Activated naive CD8-positive, alpha-beta T cell (primary cell): ENCODE measurements at regions not wholly inside any gene's neighbourhood (a gene's known extent, or its start where the extent isn't known, plus 50 kb on each side); places are given as distances from the start of the nearest gene placed in this dataset.
"Not testable (repeated sequence)": the region's sequence is repeated elsewhere in the genome, so short reads cannot be mapped to it uniquely, and the experiment has no call there.

Source experiments
- H3K27ac Mint-ChIP-seq: one replicate; pipeline ENCODE4 v1.8.0; 2021; ENCODE audit warnings: mixed read lengths
- H3K27me3 Mint-ChIP-seq: one replicate; pipeline ENCODE4 v1.8.0; 2021; ENCODE audit warnings: mixed read lengths
- H3K36me3 Mint-ChIP-seq: one replicate; pipeline ENCODE4 v1.8.0; 2021; ENCODE audit warnings: mixed read lengths
- H3K4me1 Mint-ChIP-seq: one replicate; pipeline ENCODE4 v1.8.0; 2021; ENCODE audit warnings: low read depth, mixed read lengths
- H3K4me3 Mint-ChIP-seq: one replicate; pipeline ENCODE4 v1.8.0; 2021; ENCODE audit warnings: mild to moderate bottlenecking, mixed read lengths
- H3K9me3 Mint-ChIP-seq: one replicate; pipeline ENCODE4 v1.8.0; 2021; ENCODE audit warnings: low read depth, mixed read lengths

DNA sequence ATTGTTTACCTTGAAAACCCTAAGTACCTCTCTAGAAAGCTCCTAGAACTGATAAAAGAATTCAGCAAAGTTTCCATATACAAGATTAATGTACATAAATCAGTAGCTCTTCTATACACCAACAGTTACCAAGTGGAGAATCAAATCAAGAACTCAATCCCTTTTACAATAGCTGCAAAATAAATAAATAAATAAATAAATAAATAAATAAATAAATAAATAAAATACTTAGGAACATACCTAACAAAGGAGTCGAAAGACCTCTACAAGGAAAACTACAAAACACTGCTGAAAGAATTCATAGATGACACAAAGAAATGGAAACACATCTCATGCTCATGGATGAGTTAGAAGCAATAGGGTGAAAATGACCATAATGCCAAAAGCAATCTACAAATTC is 452.6 kb upstream of the CBLB start:
- not testable (repeated sequence) for H3K4me3 Mint-ChIP-seq, H3K27ac Mint-ChIP-seq, H3K27me3 Mint-ChIP-seq
- Mint-ChIP-seq H3K4me1 (peaks cover 23% of the 10 kb centered on the region), H3K9me3 (peaks cover 34% of the 10 kb centered on the region), H3K36me3 (peaks cover 13% of the 10 kb centered on the region)

GRCh38 chr3:106323586-106323985 is 454.8 kb upstream of the CBLB start:
- Mint-ChIP-seq H3K36me3 (peaks cover 13% of the 10 kb centered on the region), H3K4me3 (no peak overlapping the region), H3K27me3 (no peaks in the 10 kb centered on the region), H3K27ac (no peak overlapping the region), H3K4me1 (peaks cover 23% of the 10 kb centered on the region), H3K9me3 (peaks cover 34% of the 10 kb centered on the region)

- Mint-ChIP-seq H3K4me3 (no peak overlapping the region), H3K27me3 (no peaks in the 10 kb centered on the region), H3K27ac (peak overlapping the region; percentile 64), H3K36me3 (peaks cover 11% of the 10 kb centered on the region), H3K4me1 (peaks cover 34% of the 10 kb centered on the region), H3K9me3 (peaks cover 21% of the 10 kb centered on the region)
Observed at GRCh38 chr3:106326941-106327695, 458.3 kb upstream of the CBLB start.

DNA sequence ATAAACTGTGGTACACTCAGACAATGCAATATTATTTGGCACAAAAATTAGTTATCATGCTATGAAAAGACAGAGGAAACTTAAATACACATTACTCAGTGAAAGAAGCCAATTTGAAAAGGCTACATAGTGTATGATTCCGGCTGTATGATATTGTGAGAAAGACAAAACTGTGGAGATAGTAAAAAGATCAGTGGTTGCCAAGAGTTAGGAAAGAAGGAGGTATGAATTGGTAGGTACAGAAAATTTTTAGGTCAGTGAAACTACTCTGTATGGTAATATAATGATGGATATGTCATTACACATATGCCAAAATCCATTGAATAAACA is 458.8 kb upstream of the CBLB start:
- Mint-ChIP-seq H3K27ac (no peak overlapping the region), H3K9me3 (peaks cover 15% of the 10 kb centered on the region), H3K27me3 (no peaks in the 10 kb centered on the region), H3K36me3 (peaks cover 11% of the 10 kb centered on the region), H3K4me3 (no peak overlapping the region), H3K4me1 (peaks cover 38% of the 10 kb centered on the region)

GRCh38 chr3:106328224-106328623 is 459.4 kb upstream of the CBLB start:
- H3K9me3 Mint-ChIP-seq: peaks cover 15% of the 10 kb centered on the region
- peaks cover 9% of the 10 kb centered on the region for H3K36me3 Mint-ChIP-seq
- H3K27me3 Mint-ChIP-seq: no peaks in the 10 kb centered on the region
- H3K4me3 Mint-ChIP-seq: no peak overlapping the region
- no peak overlapping the region for H3K27ac Mint-ChIP-seq
- peaks cover 44% of the 10 kb centered on the region for H3K4me1 Mint-ChIP-seq

DNA sequence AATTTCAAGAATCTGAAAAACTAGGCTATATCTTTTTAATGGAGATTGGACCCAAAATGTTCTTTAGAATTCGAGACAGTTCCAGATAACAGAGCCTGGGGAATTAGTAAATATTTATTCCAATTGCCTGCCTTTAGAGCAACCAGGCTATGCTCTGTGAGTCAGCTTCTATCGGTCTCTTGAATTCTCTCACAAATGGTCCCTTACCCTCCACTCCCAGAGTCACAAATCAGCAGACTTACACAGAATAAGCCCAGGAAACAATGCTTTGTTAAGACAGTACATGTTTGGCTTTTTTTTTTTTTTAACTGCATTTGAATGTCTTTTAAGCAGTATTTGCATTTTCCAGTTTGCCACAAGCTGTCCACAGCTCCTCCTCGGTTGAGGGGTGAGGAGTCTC is 460.7 kb upstream of the CBLB start:
- Mint-ChIP-seq H3K4me1 (peaks cover 57% of the 10 kb centered on the region), H3K36me3 (peaks cover 5% of the 10 kb centered on the region), H3K4me3 (no peak overlapping the region), H3K27me3 (no peaks in the 10 kb centered on the region), H3K9me3 (peaks cover 5% of the 10 kb centered on the region), H3K27ac (no peak overlapping the region)

GRCh38 chr3:106331636-106332035 is 462.8 kb upstream of the CBLB start:
- Mint-ChIP-seq H3K27me3 (no peaks in the 10 kb centered on the region), H3K4me3 (no peak overlapping the region), H3K9me3 (peaks cover 3% of the 10 kb centered on the region), H3K36me3 (no peaks in the 10 kb centered on the region), H3K4me1 (peaks cover 69% of the 10 kb centered on the region), H3K27ac (peak overlapping the region; percentile 46)

- Mint-ChIP-seq H3K27me3 (no peaks in the 10 kb centered on the region), H3K36me3 (no peaks in the 10 kb centered on the region), H3K9me3 (peaks cover 3% of the 10 kb centered on the region), H3K4me3 (no peak overlapping the region), H3K4me1 (peaks cover 69% of the 10 kb centered on the region), H3K27ac (peak overlapping the region; percentile 98)
Observed at GRCh38 chr3:106332129-106332528, 463.3 kb upstream of the CBLB start.

DNA sequence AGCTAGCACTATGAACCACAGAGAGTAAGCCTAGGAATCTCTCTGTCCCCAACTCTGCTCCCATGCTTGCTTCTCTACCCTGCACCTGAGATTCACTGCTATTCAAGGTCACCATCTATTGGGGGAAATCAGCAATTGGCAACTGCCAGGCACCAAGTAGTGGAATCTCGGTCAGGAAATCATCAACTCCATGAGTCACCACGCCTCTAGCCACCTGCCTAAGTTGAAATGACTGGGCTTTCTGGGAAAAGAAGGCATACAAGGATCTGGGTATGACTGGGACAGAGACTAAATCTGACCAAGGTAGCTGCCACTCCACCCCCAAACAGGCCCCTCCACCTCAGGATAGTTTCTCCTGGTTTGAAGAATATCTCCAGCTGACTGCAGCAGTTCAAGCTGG is 464.1 kb upstream of the CBLB start:
- H3K27me3 Mint-ChIP-seq: no peaks in the 10 kb centered on the region
- no peaks in the 10 kb centered on the region for H3K36me3 Mint-ChIP-seq
- peaks cover 69% of the 10 kb centered on the region for H3K4me1 Mint-ChIP-seq
- H3K4me3 Mint-ChIP-seq: no peak overlapping the region
- H3K9me3 Mint-ChIP-seq: peaks cover 3% of the 10 kb centered on the region
- H3K27ac Mint-ChIP-seq: peak overlapping the region; percentile 98

GRCh38 chr3:106333911-106334618 is 465.3 kb upstream of the CBLB start:
- Mint-ChIP-seq H3K36me3 (no peaks in the 10 kb centered on the region), H3K27me3 (no peaks in the 10 kb centered on the region), H3K9me3 (peaks cover 3% of the 10 kb centered on the region), H3K4me1 (peaks cover 80% of the 10 kb centered on the region), H3K27ac (peak overlapping the region; percentile 98), H3K4me3 (peak overlapping the region; percentile 77)

- H3K27me3 Mint-ChIP-seq: no peaks in the 10 kb centered on the region
- peak overlapping the region; percentile 66 for H3K27ac Mint-ChIP-seq
- H3K36me3 Mint-ChIP-seq: no peaks in the 10 kb centered on the region
- H3K4me1 Mint-ChIP-seq: peaks cover 75% of the 10 kb centered on the region
- peaks cover 3% of the 10 kb centered on the region for H3K9me3 Mint-ChIP-seq
- H3K4me3 Mint-ChIP-seq: peak overlapping the region; percentile 1
Observed at GRCh38 chr3:106336619-106337018, 467.8 kb upstream of the CBLB start.

DNA sequence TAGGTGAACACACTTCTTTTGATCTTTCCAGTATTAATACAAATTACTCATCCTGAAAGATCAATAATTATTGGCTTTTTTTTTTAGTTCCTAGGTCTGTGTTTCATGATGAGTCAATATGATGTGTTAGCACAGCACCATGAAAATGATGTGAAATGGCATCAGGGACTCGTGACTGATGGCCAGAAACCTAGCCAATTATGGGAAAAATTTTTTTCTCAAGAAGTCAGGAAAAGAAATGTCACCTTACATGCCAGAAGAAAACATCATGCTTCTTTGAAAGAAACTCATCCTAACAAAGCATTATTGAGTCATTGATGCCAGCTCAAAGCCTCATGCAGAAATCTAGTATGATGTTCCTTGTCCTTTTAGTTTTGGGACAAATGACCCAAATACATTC is 468.3 kb upstream of the CBLB start:
- no peaks in the 10 kb centered on the region for H3K27me3 Mint-ChIP-seq
- peaks cover 3% of the 10 kb centered on the region for H3K9me3 Mint-ChIP-seq
- H3K4me3 Mint-ChIP-seq: no peak overlapping the region
- H3K27ac Mint-ChIP-seq: peak overlapping the region; percentile 66
- no peaks in the 10 kb centered on the region for H3K36me3 Mint-ChIP-seq
- peaks cover 70% of the 10 kb centered on the region for H3K4me1 Mint-ChIP-seq

DNA sequence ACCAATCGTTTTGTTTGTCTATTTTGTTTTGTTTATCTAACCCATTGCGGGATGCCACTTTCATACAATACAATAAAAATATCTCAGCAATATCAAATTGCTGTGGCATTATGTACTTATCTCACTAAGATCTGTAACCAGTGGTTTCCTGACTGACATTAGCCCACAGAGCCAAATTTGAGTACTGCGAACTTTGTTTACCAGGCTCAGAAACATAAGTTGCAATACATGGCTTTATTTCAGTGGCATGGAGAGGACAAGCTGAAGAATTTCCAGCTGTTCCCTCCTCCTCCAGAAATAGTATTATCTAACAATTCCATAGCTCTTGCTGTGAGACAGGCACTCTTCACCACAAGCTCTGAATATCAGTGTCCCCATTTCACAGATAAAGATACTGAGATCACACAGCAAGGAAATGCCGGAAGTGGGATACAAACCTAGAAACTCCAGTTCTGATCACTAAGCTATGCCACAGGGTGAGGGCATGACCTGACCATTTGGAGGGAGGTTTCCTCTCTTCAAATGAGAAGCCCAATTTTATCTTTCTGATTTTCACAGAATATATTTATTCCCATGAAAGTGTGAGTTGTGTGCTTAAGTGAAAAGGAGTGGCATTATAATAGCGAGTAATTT is 469.9 kb upstream of the CBLB start:
- peaks cover 56% of the 10 kb centered on the region for H3K4me1 Mint-ChIP-seq
- H3K36me3 Mint-ChIP-seq: no peaks in the 10 kb centered on the region
- H3K4me3 Mint-ChIP-seq: peak overlapping the region; percentile 18
- no peaks in the 10 kb centered on the region for H3K27me3 Mint-ChIP-seq
- H3K27ac Mint-ChIP-seq: peak overlapping the region; percentile 78
- H3K9me3 Mint-ChIP-seq: peaks cover 3% of the 10 kb centered on the region

DNA sequence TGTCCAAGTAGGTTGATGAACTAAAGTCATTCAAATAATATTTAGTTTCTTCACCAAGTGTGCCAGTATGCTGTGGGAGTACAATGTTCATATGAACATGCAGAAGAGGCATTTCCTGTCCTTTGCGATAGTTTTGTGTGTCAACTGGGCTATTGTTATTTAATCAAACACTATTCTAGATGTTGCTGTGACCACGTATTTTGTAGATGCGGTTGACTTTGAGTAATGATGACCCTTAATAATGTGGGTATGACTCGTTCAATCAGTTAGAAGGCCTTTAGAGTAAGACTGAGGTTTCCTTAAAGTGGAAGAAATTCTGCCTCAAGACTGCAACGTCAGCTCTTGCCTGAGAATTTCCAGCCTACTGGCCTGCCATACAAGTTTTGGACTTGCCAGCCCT is 470.7 kb upstream of the CBLB start:
- H3K36me3 Mint-ChIP-seq: no peaks in the 10 kb centered on the region
- H3K4me3 Mint-ChIP-seq: no peak overlapping the region
- H3K27me3 Mint-ChIP-seq: no peaks in the 10 kb centered on the region
- peaks cover 47% of the 10 kb centered on the region for H3K4me1 Mint-ChIP-seq
- peaks cover 3% of the 10 kb centered on the region for H3K9me3 Mint-ChIP-seq
- H3K27ac Mint-ChIP-seq: no peak overlapping the region

DNA sequence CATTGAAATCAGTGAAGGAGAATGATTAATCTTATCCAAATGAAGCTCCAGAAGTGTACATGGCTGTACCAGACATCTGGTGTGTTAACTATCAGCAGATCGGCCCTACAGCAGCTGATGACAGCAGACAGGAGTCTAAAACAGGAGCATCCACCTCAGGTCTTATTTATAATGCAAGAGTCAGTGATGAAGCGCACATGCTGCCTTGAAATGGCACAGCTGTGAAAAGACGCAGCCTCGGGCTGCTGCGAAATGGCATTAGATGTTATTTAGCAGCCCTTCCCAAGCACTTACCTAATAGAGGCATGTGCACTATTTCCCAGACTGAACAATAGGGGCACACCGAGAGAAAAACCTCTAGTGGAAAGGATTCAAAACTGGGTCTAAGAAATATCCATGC is 472.3 kb upstream of the CBLB start:
- H3K27ac Mint-ChIP-seq: no peak overlapping the region
- no peaks in the 10 kb centered on the region for H3K27me3 Mint-ChIP-seq
- peaks cover 39% of the 10 kb centered on the region for H3K4me1 Mint-ChIP-seq
- H3K9me3 Mint-ChIP-seq: no peaks in the 10 kb centered on the region
- H3K4me3 Mint-ChIP-seq: no peak overlapping the region
- no peaks in the 10 kb centered on the region for H3K36me3 Mint-ChIP-seq
